ENCODE measurements at regions not wholly inside any gene's neighbourhood (a gene's known extent, or its start where the extent isn't known, plus 50 kb on each side); places are given as distances from the start of the nearest gene placed in this dataset.
"Not testable (repeated sequence)": the region's sequence is repeated elsewhere in the genome, so short reads cannot be mapped to it uniquely, and the experiment has no call there.

- not testable (repeated sequence) for H3K27me3 ChIP-seq (ENCODE audit: control insufficient read depth, insufficient read depth, low read length); H3K9ac ChIP-seq (ENCODE audit: low read length); H3K4me1 ChIP-seq (ENCODE audit: control insufficient read depth, insufficient read depth, low read length); H3K36me3 ChIP-seq (ENCODE audit: control insufficient read depth, insufficient read depth, low read length); H3K27ac ChIP-seq (ENCODE audit: low read depth, low read length); H3K4me3 ChIP-seq (ENCODE audit: low read depth, low read length)
- peaks cover 55% of the 10 kb centered on the region; the same call in 1 of the 2 replicates for H3K9me3 ChIP-seq (ENCODE audit: control insufficient read depth, insufficient read depth, low read depth, low read length)
These were observed 239.9 kb downstream of the POTED start for GRCh38 chr21:13849489-13849888.

DNA sequence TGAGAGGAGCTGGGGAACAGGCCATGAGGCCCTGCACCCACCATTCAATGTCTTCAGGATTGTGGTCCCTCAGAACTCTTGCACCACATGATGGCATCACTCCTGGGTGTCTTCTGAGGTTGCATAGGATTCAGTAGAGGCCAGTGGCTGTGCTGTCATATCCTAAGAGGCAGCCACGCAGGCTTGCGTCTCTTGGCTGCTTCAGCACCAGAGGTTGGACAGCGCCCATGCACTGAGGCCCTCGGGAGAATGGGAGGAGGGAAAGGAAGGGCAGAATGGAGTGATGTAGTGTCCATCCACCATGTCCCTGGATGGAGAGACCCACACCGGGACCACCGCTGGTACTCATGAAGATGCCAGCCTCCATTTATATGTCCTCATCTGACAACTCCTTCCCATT, 237.1 kb downstream of the POTED start:
- H3K9me3 ChIP-seq (ENCODE audit: control insufficient read depth, insufficient read depth, low read depth, low read length) = peaks cover 52% of the 10 kb centered on the region; the same call in 1 of the 2 replicates
- not testable (repeated sequence) for H3K9ac ChIP-seq (ENCODE audit: low read length); H3K27ac ChIP-seq (ENCODE audit: low read depth, low read length); H3K4me1 ChIP-seq (ENCODE audit: control insufficient read depth, insufficient read depth, low read length); H3K4me3 ChIP-seq (ENCODE audit: low read depth, low read length); H3K27me3 ChIP-seq (ENCODE audit: control insufficient read depth, insufficient read depth, low read length); H3K36me3 ChIP-seq (ENCODE audit: control insufficient read depth, insufficient read depth, low read length)

DNA sequence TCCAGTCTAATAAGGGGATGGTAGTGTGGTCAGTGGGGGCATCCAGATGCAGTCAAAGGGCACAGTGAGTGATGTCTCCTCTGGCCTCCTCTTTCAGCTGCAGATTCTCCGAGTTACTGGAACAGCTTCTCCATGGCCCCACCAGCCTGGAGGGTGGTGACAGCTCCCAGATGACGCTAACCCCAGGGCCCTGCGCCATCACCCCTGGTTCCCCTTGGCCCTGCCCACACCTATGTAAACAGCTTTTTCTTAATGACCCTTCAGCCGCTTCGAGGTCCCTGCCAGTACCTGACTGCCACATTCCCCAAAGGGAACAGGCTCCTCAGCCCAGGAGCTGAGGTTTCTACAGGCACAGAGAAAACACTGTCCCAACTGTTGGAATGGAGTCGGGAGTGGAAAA, 235.0 kb downstream of the POTED start:
- not testable (repeated sequence) for H3K4me3 ChIP-seq (ENCODE audit: low read depth, low read length); H3K27me3 ChIP-seq (ENCODE audit: control insufficient read depth, insufficient read depth, low read length); H3K9ac ChIP-seq (ENCODE audit: low read length); H3K36me3 ChIP-seq (ENCODE audit: control insufficient read depth, insufficient read depth, low read length); H3K4me1 ChIP-seq (ENCODE audit: control insufficient read depth, insufficient read depth, low read length); H3K27ac ChIP-seq (ENCODE audit: low read depth, low read length)
- H3K9me3 ChIP-seq (ENCODE audit: control insufficient read depth, insufficient read depth, low read depth, low read length) = peaks cover 36% of the 10 kb centered on the region; the same call in 1 of the 2 replicates

- not testable (repeated sequence) for H3K9ac ChIP-seq (ENCODE audit: low read length)
These were observed 233.5 kb downstream of the POTED start for GRCh38 chr21:13843081-13843480.

GRCh38 chr21:13827666-13828065, 218.1 kb downstream of the POTED start:
- H3K27me3 ChIP-seq (ENCODE audit: control insufficient read depth, insufficient read depth, low read length); H3K4me3 ChIP-seq (ENCODE audit: low read depth, low read length); H3K4me1 ChIP-seq (ENCODE audit: control insufficient read depth, insufficient read depth, low read length); H3K9ac ChIP-seq (ENCODE audit: low read length); H3K27ac ChIP-seq (ENCODE audit: low read depth, low read length); H3K36me3 ChIP-seq (ENCODE audit: control insufficient read depth, insufficient read depth, low read length): not testable (repeated sequence)
- H3K9me3 ChIP-seq (ENCODE audit: control insufficient read depth, insufficient read depth, low read depth, low read length) = peaks cover 18% of the 10 kb centered on the region; the same call in 1 of the 2 replicates

More at GRCh38 chr21:13843081-13843480, 233.5 kb downstream of the POTED start:
- H3K9me3 ChIP-seq (ENCODE audit: control insufficient read depth, insufficient read depth, low read depth, low read length) = peaks cover 23% of the 10 kb centered on the region; the same call in 1 of the 2 replicates
- H3K4me3 ChIP-seq (ENCODE audit: low read depth, low read length); H3K27me3 ChIP-seq (ENCODE audit: control insufficient read depth, insufficient read depth, low read length); H3K4me1 ChIP-seq (ENCODE audit: control insufficient read depth, insufficient read depth, low read length); H3K36me3 ChIP-seq (ENCODE audit: control insufficient read depth, insufficient read depth, low read length); H3K27ac ChIP-seq (ENCODE audit: low read depth, low read length): not testable (repeated sequence)

DNA sequence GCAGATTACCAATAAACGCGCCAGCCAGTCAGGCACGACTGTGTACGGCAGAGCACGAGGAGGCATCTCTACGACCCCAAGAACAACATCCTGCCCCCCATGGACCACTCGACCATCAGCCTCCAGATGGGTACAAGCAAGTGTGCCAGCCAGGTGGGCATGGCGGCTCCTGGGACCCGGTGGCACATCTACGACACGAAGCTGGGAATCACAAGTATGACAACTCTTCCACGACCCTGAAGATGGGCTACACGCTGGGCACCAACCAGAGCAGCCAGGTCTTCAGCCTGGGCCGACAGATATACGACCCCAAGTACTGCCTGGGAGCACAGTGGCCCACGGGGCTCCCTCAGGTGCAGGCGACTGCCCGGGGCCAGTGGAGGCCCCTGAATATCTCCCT, 217.6 kb downstream of the POTED start:
- no peaks in the 10 kb centered on the region for H3K36me3 ChIP-seq (ENCODE audit: control insufficient read depth, insufficient read depth, low read length)
- no peak overlapping the region for H3K4me3 ChIP-seq (ENCODE audit: low read depth, low read length)
- no peaks in the 10 kb centered on the region; the same call in 1 of the 2 replicates for H3K27me3 ChIP-seq (ENCODE audit: control insufficient read depth, insufficient read depth, low read length)
- H3K9ac ChIP-seq (ENCODE audit: low read length) = no peak overlapping the region
- peaks cover 18% of the 10 kb centered on the region; the same call in 1 of the 2 replicates for H3K9me3 ChIP-seq (ENCODE audit: control insufficient read depth, insufficient read depth, low read depth, low read length)
- no peak overlapping the region for H3K27ac ChIP-seq (ENCODE audit: low read depth, low read length)
- no peaks in the 10 kb centered on the region for H3K4me1 ChIP-seq (ENCODE audit: control insufficient read depth, insufficient read depth, low read length)

GRCh38 chr21:13826511-13826910, 216.9 kb downstream of the POTED start:
- not testable (repeated sequence) for H3K9ac ChIP-seq (ENCODE audit: low read length); H3K27me3 ChIP-seq (ENCODE audit: control insufficient read depth, insufficient read depth, low read length); H3K27ac ChIP-seq (ENCODE audit: low read depth, low read length); H3K4me3 ChIP-seq (ENCODE audit: low read depth, low read length); H3K4me1 ChIP-seq (ENCODE audit: control insufficient read depth, insufficient read depth, low read length); H3K36me3 ChIP-seq (ENCODE audit: control insufficient read depth, insufficient read depth, low read length)
- H3K9me3 ChIP-seq (ENCODE audit: control insufficient read depth, insufficient read depth, low read depth, low read length) = peaks cover 18% of the 10 kb centered on the region; the same call in 1 of the 2 replicates

DNA sequence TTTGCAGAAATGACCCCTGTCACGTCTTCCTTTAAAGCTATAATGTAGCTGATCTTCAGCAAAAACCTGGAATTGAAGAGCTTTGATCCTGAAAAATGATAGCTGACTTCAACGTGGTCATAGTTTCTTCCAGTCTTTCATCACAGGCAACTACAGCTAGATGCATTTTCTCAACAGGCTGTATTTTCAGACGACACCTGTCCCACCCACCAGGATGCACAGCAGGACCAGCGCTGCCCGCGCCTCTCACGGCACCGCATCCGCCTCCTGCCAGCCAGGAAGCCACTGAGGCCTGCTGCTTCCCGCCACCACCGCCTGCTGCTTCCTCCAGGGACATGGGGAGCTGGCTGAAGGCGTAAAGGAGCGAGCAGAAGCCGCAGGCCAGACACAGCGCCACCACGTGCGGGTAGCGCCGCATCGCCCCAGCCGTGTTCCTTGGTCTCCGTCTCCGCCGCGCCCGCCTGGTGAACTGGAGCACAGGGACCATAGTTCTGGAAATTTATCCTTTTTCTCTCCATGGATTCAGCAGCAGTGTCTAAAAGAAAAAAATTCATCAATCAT, 215.7 kb downstream of the POTED start:
- H3K9me3 ChIP-seq (ENCODE audit: control insufficient read depth, insufficient read depth, low read depth, low read length) = peaks cover 18% of the 10 kb centered on the region; the same call in 1 of the 2 replicates
- H3K4me3 ChIP-seq (ENCODE audit: low read depth, low read length); H3K9ac ChIP-seq (ENCODE audit: low read length): not testable (repeated sequence)

GRCh38 chr21:13820286-13820685, 210.7 kb downstream of the POTED start:
- H3K9me3 ChIP-seq (ENCODE audit: control insufficient read depth, insufficient read depth, low read depth, low read length); H3K36me3 ChIP-seq (ENCODE audit: control insufficient read depth, insufficient read depth, low read length); H3K4me1 ChIP-seq (ENCODE audit: control insufficient read depth, insufficient read depth, low read length); H3K27me3 ChIP-seq (ENCODE audit: control insufficient read depth, insufficient read depth, low read length); H3K27ac ChIP-seq (ENCODE audit: low read depth, low read length); H3K9ac ChIP-seq (ENCODE audit: low read length); H3K4me3 ChIP-seq (ENCODE audit: low read depth, low read length): not testable (repeated sequence)

More for the DNA sequence above, 215.7 kb downstream of the POTED start:
- H3K36me3 ChIP-seq (ENCODE audit: control insufficient read depth, insufficient read depth, low read length); H3K27me3 ChIP-seq (ENCODE audit: control insufficient read depth, insufficient read depth, low read length); H3K27ac ChIP-seq (ENCODE audit: low read depth, low read length); H3K4me1 ChIP-seq (ENCODE audit: control insufficient read depth, insufficient read depth, low read length): not testable (repeated sequence)

- not testable (repeated sequence) for H3K27ac ChIP-seq (ENCODE audit: low read depth, low read length); H3K4me1 ChIP-seq (ENCODE audit: control insufficient read depth, insufficient read depth, low read length); H3K36me3 ChIP-seq (ENCODE audit: control insufficient read depth, insufficient read depth, low read length); H3K27me3 ChIP-seq (ENCODE audit: control insufficient read depth, insufficient read depth, low read length); H3K4me3 ChIP-seq (ENCODE audit: low read depth, low read length); H3K9ac ChIP-seq (ENCODE audit: low read length)
- peaks cover 17% of the 10 kb centered on the region; the same call in 1 of the 2 replicates for H3K9me3 ChIP-seq (ENCODE audit: control insufficient read depth, insufficient read depth, low read depth, low read length)
These were observed 202.6 kb downstream of the POTED start for GRCh38 chr21:13812191-13812590.

- not testable (repeated sequence) for H3K36me3 ChIP-seq (ENCODE audit: control insufficient read depth, insufficient read depth, low read length); H3K27ac ChIP-seq (ENCODE audit: low read depth, low read length); H3K4me3 ChIP-seq (ENCODE audit: low read depth, low read length); H3K4me1 ChIP-seq (ENCODE audit: control insufficient read depth, insufficient read depth, low read length); H3K27me3 ChIP-seq (ENCODE audit: control insufficient read depth, insufficient read depth, low read length); H3K9ac ChIP-seq (ENCODE audit: low read length)
- peaks cover 14% of the 10 kb centered on the region; the same call in 1 of the 2 replicates for H3K9me3 ChIP-seq (ENCODE audit: control insufficient read depth, insufficient read depth, low read depth, low read length)
These were observed 201.0 kb downstream of the POTED start for GRCh38 chr21:13810559-13810958.

- H3K9me3 ChIP-seq (ENCODE audit: control insufficient read depth, insufficient read depth, low read depth, low read length); H3K9ac ChIP-seq (ENCODE audit: low read length); H3K27ac ChIP-seq (ENCODE audit: low read depth, low read length); H3K27me3 ChIP-seq (ENCODE audit: control insufficient read depth, insufficient read depth, low read length); H3K4me1 ChIP-seq (ENCODE audit: control insufficient read depth, insufficient read depth, low read length); H3K4me3 ChIP-seq (ENCODE audit: low read depth, low read length); H3K36me3 ChIP-seq (ENCODE audit: control insufficient read depth, insufficient read depth, low read length): not testable (repeated sequence)
These were observed 196.9 kb downstream of the POTED start for GRCh38 chr21:13806444-13806843.
